ENCODE measurements at regions not wholly inside any gene's neighbourhood (a gene's known extent, or its start where the extent isn't known, plus 50 kb on each side); places are given as distances from the start of the nearest gene placed in this dataset.
"Not testable (repeated sequence)": the region's sequence is repeated elsewhere in the genome, so short reads cannot be mapped to it uniquely, and the experiment has no call there.

DNA sequence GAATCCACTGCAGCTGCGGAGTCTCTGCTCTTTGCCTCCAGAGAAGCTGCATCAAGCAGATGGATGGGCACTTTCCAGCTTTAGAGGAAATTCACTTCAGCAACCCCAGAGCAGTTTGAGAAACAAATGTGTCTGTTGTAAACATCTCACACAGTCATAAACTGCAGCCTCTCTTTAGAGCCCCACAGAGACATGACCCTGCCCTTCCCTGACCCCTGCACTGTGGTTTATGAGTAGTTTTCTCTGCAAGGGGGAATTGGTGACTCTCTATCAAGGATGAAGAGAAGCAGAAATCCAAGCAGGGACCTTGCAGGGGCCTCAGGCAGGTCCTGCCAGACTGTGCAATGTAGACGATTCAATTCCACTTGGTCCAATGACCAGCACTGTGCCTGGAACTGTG is 160.2 kb downstream of the SH2D4B start:
- no peak for DNase-seq

DNA sequence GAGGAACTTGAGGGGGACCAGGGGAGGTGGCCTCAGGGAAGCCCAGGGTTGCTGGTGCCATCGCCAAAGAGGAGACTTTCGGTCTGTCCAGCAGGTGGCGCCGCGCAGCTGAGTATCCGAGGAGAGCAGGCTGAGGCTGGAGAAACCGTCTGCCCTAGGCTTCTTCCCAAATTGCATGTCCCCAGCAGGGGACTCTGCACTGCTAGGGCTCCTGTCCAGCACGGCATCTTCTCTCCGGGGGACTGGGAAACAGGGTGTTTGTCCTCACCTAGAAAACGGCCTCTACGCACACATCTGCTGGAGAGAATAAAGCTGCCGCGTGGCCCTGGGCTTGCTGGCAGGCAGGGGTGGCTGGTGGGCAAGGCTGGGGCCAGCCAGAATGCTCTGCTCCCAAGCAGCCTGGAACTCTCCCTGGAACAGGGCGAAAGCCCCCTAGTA is 161.9 kb downstream of the SH2D4B start:
- peak; percentile 49 for DNase-seq

- no peak for DNase-seq
Observed at GRCh38 chr10:80700252-80700651, 162.6 kb downstream of the SH2D4B start.

DNA sequence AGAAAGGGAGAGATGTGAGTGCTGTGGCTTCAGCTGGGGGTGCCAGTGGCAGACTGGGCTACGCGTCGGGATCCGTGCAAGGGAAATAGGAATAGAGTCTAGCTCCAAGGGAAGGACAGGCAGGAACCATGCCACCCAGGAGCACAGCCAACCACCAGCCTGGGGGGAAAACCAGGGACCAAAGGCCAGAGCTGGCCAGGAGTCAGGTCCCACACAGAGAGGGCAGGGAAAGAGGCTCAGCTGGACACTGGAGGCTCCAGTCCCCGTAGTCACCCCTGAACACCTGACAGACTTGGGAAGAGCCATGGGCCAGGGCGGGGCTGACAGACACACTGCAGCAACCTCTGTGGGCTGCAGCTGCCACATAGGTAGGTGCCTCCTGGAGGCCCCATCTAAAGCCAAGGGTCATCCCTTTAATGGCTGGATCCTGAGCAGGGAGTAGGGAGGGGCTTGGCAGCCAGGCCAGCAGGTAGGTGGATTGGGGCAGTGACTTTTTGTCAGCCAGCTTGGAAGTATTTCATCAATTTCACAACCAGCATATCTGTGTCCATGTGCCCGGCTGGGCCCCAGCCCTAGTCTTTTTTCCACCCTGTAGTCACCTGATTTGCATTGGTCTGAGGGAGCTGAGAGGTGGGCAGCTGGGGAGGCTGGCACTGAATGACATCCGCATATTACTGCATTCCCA is 163.2 kb downstream of the SH2D4B start:
- no peak for DNase-seq

DNA sequence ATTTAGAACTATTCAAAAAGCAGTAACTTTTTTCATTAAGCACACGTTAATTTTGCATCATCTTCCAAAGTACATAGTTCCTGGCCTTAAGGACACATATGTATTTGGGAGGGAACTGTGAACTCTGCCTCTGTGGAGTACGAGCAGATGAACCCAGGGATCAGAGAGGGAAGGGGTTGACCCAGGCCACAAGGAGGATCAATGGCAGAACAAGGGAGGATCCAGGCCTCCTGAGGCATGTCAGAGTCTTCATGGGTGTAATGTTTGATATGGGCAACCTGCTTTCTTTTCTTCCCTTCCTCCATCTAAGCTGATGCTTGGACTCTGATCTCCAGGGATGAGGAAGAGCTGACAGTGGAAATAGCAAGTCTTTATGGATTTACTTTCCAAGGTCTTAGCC is 164.0 kb downstream of the SH2D4B start:
- DNase-seq, result no peak

GRCh38 chr10:80702143-80702542 is 164.4 kb downstream of the SH2D4B start:
- DNase-seq, result no peak

DNA sequence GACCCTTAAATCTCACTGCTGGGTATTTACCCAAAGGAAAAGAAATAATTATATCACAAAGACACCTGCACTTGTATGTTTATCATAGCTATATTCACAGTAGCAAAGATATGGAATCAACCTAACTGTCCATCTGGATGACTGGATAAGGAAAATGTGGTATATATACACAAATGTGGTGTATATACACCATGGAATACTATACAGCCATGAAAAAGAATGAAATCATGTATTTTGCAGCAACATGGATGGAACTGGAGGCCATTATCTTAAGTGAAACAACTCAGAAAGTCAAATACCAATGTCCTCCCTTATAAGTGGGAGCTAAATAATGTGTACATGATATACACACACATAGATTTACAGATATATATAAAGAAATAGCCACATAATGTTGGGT is 168.2 kb downstream of the SH2D4B start:
- DNase-seq, result no peak

DNA sequence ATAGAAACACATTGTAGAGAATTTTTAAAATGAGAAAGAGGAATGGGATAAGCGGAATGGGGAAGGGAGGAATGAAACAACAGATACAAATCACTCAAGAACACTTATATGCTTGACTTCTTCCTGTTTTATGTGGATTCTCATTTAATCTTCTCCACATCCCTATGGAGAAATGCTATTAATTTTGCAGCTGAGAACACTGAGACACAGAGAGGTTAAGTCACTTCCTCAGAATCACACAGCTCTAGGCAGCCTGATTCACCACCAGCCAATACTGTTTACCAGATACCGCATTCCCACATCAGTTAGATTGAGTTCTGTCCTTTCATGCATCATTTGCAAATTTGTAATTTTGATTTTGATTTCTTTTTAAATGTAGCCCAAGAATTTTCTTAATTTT is 170.5 kb downstream of the SH2D4B start:
- DNase-seq, result no peak

DNA sequence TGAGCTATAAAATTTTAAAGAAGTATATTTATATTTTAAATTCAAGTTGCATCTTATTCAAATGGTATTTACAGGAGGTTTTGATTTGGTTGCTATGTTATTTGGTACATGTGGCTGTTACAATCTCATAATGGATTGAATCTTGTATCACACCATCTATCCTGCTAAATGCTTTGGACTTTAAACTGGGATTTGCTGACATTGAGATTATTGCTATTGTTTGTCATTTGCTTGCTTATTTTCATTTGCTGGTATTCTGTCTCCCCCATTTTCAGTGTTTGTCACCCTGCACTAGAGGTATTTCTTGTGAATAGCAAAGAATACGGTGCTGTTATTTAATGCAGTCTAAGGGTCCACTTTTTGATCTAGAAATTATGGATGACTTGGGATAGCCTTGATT is 171.1 kb downstream of the SH2D4B start:
- no peak for DNase-seq

DNA sequence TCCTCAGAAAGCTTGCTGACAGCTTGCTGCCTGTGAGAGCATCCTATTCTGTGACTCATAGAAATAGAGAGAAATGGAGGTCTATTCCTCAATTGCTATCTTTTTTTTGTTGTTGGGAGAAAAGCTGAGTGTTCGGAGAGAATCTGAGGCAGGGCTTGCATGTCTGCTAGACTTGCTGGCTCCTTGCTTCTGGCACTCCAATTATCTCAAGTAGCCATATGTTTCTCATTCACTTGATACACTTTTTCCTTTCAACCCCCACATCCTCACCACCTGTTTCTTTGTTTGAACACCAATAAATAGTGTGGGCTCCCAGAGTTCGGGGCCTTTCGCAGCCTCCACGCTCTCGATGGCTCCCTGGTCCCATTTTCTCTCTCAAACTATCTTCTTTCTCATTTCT is 172.2 kb downstream of the SH2D4B start:
- no peak for DNase-seq

GRCh38 chr10:80713398-80713928 is 175.8 kb downstream of the SH2D4B start:
- DNase-seq, result no peak

- DNase-seq, result no peak
Observed at GRCh38 chr10:80714566-80714965, 176.9 kb downstream of the SH2D4B start.

DNA sequence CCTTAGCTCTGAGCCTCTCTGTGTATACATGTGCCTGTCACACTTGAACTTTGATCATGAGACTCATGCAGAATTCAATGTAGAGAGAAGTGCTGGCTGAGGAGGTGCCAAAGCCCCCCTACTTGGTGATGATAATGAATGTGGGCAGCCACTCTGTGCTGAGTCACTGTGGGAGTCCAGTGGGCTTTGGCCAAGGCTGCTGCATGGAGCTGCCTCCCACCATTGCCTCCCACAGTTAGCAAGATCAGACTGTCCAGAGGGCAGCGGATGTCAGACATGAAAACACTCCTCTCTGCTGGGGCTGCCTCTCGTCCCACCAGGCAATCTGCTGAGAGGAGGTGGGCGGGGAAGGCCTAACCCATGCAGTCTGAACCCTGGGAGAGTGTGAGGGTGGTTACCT is 180.3 kb downstream of the SH2D4B start:
- DNase-seq, result no peak

DNA sequence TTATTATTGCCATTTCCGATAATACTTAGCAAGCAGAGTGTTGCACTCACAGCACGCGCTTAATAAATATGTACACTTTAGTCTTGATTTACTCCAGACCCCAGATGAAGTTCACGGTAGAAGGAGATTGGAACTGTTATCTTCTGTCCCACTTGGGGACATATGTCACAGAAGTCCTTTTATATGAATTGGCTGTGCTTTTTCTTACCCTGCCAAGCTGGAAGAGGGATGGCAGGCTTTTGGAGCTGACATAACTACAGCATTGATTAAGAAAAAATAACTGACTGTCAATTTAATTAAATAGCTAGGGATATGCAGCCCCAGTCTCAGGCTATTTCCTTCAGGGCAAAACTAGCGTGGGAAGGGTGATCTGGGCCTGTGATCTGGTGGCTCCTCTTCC is 182.2 kb downstream of the SH2D4B start:
- DNase-seq, result no peak

DNA sequence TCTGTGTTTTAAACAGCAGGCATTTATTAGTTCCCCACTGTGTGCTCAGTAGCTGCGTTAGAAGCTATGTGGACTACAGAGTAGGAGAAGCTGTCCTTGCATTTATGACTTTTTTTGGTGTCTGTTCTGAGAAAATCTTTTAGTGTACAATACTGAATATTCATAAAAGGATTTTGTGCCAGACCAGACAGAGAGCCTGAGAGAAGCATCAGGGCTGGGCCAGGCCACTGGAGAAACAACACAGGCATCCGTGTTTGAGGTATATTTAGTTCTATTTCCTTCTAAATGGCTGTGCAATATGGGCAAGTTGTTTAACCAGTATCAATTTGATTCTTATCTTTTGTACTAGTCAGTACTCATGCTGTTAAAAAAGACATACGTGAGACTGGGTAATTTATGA is 182.8 kb downstream of the SH2D4B start:
- no peak for DNase-seq

DNA sequence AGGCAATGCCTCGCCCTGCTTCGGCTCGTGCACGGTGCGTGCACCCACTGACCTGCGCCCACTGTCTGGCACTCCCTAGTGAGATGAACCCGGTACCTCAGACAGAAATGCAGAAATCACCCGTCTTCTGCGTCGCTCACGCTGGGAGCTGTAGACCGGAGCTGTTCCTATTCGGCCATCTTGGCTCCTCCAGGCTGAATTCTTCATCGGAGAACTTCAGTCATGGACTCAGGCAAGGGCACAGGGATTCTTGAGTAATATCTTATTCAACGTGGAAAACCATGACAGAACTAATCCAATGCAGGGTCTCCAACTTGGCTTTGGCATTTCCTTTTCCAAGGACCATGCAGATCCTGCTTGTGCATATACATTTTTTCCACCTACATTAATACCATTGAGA is 190.7 kb downstream of the SH2D4B start:
- not testable (repeated sequence) for DNase-seq

GRCh38 chr10:80729896-80730295 is 192.2 kb downstream of the SH2D4B start:
- no peak for DNase-seq

DNA sequence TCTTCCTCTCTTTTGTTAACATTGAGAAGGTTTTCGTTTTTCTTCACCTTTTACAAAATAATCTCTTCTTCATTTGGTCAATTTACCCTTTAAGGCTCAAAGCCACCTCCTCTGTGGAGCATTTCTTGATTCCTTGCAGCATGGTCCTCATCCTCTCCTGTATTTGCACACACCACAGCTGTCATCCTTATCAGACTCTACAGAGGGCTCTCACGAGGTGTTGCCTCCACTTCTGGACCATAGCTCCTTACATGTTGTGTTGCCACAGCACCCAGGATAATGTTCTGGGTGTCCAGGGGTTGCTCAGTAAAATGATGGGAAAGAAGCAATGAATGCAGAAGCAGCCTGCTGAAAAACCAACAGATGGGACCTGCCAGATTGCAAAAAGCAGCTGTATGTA is 192.8 kb downstream of the SH2D4B start:
- no peak for DNase-seq

- no peak for DNase-seq
Observed at GRCh38 chr10:80734589-80734988, 196.9 kb downstream of the SH2D4B start.

DNA sequence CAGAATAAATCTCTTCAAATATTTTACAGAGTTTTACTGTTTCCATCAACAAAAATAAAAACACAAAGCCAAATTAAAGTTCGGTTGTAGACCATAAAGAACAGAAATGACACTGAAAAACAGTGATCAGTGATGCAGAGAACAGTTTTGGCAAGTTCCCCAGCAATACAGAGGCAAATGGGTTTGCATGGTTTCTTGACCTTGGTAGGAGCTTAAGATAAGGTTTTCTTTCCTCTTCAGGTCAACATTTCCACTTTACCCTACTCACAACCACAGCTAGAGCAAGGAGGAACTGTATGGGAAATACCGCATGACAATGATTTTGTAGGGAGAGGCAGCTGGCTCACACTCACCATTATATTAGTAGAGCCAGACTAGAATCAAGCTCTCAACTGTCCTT is 199.5 kb downstream of the SH2D4B start:
- no peak for DNase-seq

- DNase-seq, result no peak
Observed at GRCh38 chr10:80739328-80739727, 201.6 kb downstream of the SH2D4B start.

DNA sequence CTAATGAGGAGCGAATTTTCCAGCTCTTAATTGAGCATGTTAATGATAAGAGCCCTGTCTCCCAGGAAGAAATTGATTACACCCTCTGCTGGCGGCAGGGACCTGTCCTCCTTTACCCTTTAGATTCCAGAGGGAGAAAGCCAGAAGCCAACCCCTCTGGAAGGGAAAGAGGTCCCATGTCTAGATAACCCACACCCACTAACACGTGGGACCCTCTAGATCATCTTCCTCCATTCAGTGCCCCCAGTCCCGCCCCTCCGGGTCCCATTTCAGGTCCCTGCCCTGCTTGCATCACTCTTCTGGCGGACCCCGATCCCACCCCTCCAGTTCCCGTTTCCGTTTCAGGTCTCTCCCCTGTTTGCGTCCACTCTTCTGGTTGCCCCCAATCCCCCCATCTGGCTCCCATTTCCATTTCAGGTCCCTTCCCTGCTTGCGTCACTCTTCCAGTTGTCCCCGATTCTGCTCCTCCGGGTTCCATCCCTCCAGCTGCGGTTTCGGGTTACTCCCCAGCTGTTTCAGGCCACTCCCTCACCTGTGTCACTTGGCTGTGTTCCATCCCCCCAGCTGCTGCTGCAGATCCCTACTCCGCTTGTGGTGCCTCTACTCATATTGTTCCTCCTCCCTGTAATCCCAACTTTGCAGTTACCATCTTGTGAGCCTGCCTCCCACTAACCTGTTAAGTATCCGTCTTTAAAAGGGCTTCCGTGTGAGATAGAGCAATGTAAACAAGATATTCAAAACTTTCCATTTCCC is 202.4 kb downstream of the SH2D4B start:
- no peak for DNase-seq

- DNase-seq, result no peak
Observed at GRCh38 chr10:80741278-80741677, 203.6 kb downstream of the SH2D4B start.

DNA sequence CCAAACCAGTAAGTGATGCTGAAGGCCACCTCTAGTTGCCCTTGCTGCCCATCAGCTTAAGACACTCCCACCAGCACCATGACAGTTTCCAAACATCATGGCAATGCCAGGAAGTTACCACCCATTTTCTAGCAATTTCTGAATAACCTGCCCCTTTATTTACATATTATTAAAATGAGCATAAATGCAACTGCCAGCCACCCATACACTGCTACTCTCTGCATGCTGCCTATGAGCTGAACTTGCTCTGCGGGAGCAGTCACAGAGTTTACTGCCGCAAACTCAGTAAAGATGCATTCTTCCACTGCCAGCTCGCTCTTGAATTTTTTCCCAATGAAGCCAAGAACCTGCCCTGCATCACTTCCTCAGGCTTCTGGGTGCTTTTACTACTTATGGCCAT is 212.6 kb downstream of the SH2D4B start:
- DNase-seq, result no peak

DNA sequence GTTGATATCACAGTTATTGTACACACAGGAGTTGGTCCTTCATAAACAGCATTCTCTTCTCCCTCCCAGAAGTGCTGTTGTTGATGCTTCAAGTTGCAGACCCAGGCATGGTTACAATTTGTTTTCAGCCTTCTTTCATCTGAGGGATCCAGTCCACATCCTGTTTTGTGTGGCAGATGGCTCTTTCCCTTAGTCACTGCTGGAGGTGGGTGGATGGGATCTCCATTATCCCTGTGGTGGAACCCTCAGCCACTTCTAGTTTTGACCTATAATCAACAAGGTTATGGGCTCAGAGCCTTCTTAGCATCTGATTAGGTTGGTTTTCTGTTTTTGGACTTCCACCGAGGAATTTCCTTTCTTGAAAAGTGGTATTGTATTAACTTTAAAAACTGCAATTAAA is 214.2 kb downstream of the SH2D4B start:
- no peak for DNase-seq

Measured in NCI-H1105 (cell line).